22Rv1 (cell line): ENCODE measurements at regions not wholly inside any gene's neighbourhood (a gene's known extent, or its start where the extent isn't known, plus 50 kb on each side); places are given as distances from the start of the nearest gene placed in this dataset.

ENCODE experiments used
- CTCF ChIP-seq: fragments of 450-650 bp; IDR thresholded peaks from 2 replicates; pipeline ENCODE4 v1.5.1; 2017; ENCODE audit warnings: mild to moderate bottlenecking
- ZFX ChIP-seq: fragments of 450-650 bp; IDR thresholded peaks from 2 replicates; pipeline ENCODE4 v1.6.1; 2017; ENCODE audit warnings: antibody characterized with exemption, borderline replicate concordance

GRCh38 chr20:12404941-12405340, 487.2 kb downstream of the BTBD3 start:
- TF ChIP-seq CTCF (no peak), ZFX (no peak)
